ENCODE measurements at regions not wholly inside any gene's neighbourhood (a gene's known extent, or its start where the extent isn't known, plus 50 kb on each side); places are given as distances from the start of the nearest gene placed in this dataset.

GRCh38 chr7:73966062-73966940 is 61.7 kb upstream of the ELN start:
- POLR2A ChIA-PET: no interaction called here
- Mint-ChIP-seq H3K36me3 (ENCODE audit: low read depth) (peaks cover 3% of the 10 kb centered on the region), H3K4me3 (no peak overlapping the region), H3K27me3 (no peaks in the 10 kb centered on the region), H3K9me3 (peaks cover 17% of the 10 kb centered on the region), H3K27ac (no peak overlapping the region), H3K4me1 (peaks cover 2% of the 10 kb centered on the region)
- no peak for DNase-seq
- no peak for TF ChIP-seq CTCF (IDR thresholded peaks at IDR 0.05)
- ATAC-seq (ENCODE audit: low read depth): no peak
- CTCF ChIA-PET: no interaction called here
- intact Hi-C loops (cut with micrococcal nuclease): no loop called here

- Mint-ChIP-seq H3K27ac (no peak overlapping the region), H3K36me3 (ENCODE audit: low read depth) (peaks cover 3% of the 10 kb centered on the region), H3K4me3 (no peak overlapping the region), H3K4me1 (peaks cover 10% of the 10 kb centered on the region), H3K27me3 (no peaks in the 10 kb centered on the region), H3K9me3 (peaks cover 17% of the 10 kb centered on the region)
- intact Hi-C loops (cut with micrococcal nuclease): no loop called here
- ChIA-PET CTCF (no interaction called here), POLR2A (no interaction called here)
- ATAC-seq (ENCODE audit: low read depth) (no peak), DNase-seq (no peak)
- TF ChIP-seq CTCF (IDR thresholded peaks at IDR 0.05): no peak
Measured at GRCh38 chr7:73966941-73967831, 60.8 kb upstream of the ELN start.

GRCh38 chr7:73967832-73968290 is 60.1 kb upstream of the ELN start:
- no peaks in the 10 kb centered on the region for H3K27me3 Mint-ChIP-seq
- no peak for TF ChIP-seq CTCF (IDR thresholded peaks at IDR 0.05)
- DNase-seq (no peak), ATAC-seq (ENCODE audit: low read depth) (no peak)
- H3K27ac Mint-ChIP-seq: no peak overlapping the region
- no peak overlapping the region for H3K4me3 Mint-ChIP-seq
- intact Hi-C loops (cut with micrococcal nuclease): no loop called here
- peaks cover 14% of the 10 kb centered on the region for H3K9me3 Mint-ChIP-seq
- H3K4me1 Mint-ChIP-seq: peaks cover 10% of the 10 kb centered on the region
- CTCF ChIA-PET: no interaction called here
- peaks cover 3% of the 10 kb centered on the region for H3K36me3 Mint-ChIP-seq (ENCODE audit: low read depth)
- POLR2A ChIA-PET: no interaction called here

GRCh38 chr7:73968487-73968886 is 59.5 kb upstream of the ELN start:
- DNase-seq (no peak), ATAC-seq (ENCODE audit: low read depth) (no peak)
- peaks cover under 1% of the 10 kb centered on the region for H3K36me3 Mint-ChIP-seq (ENCODE audit: low read depth)
- H3K27me3 Mint-ChIP-seq: no peaks in the 10 kb centered on the region
- H3K4me1 Mint-ChIP-seq: peaks cover 10% of the 10 kb centered on the region
- no peak for TF ChIP-seq CTCF (IDR thresholded peaks at IDR 0.05)
- peaks cover 10% of the 10 kb centered on the region for H3K9me3 Mint-ChIP-seq
- no peak overlapping the region for H3K27ac Mint-ChIP-seq
- ChIA-PET CTCF (no interaction called here), POLR2A (no interaction called here)
- intact Hi-C loops (cut with micrococcal nuclease): no loop called here
- H3K4me3 Mint-ChIP-seq: no peak overlapping the region

GRCh38 chr7:73969991-73970390 is 58.0 kb upstream of the ELN start:
- H3K36me3 Mint-ChIP-seq (ENCODE audit: low read depth): no peaks in the 10 kb centered on the region
- no peaks in the 10 kb centered on the region for H3K9me3 Mint-ChIP-seq
- H3K27ac Mint-ChIP-seq: no peak overlapping the region
- H3K4me1 Mint-ChIP-seq: peaks cover 10% of the 10 kb centered on the region
- DNase-seq: no peak
- H3K27me3 Mint-ChIP-seq: no peaks in the 10 kb centered on the region
- H3K4me3 Mint-ChIP-seq: no peak overlapping the region
- no peak for ATAC-seq (ENCODE audit: low read depth)
- ChIA-PET POLR2A (no interaction called here), CTCF (no interaction called here)
- no peak for TF ChIP-seq CTCF (IDR thresholded peaks at IDR 0.05)
- intact Hi-C loops (cut with micrococcal nuclease): no loop called here

Data from activated B cell treated with CpG ODN at 0.5 μM for 24 hours (primary cell).